ENCODE measurements at regions not wholly inside any gene's neighbourhood (a gene's known extent, or its start where the extent isn't known, plus 50 kb on each side); places are given as distances from the start of the nearest gene placed in this dataset.

GRCh38 chr3:40660554-40660953 is 135.8 kb downstream of the ZNF621 start:
- TF ChIP-seq POLR2AphosphoS5 (IDR thresholded peaks at IDR 0.05; ENCODE audit: low read depth, low read length) (no peak), FOXP2 (optimal IDR thresholded peaks at IDR 0.05; ENCODE audit: borderline replicate concordance, extremely low read depth, extremely low read length, insufficient read depth) (no peak), SIN3A (IDR thresholded peaks at IDR 0.05; ENCODE audit: borderline replicate concordance, insufficient read depth, low read length) (no peak), REST (IDR thresholded peaks at IDR 0.05; ENCODE audit: insufficient read depth in 1 of 2, low read depth in 2 of 2, low read length in 2 of 2) (no peak), TAF1 (IDR thresholded peaks at IDR 0.05; ENCODE audit: borderline replicate concordance, insufficient read depth, low read length) (no peak)

GRCh38 chr3:40661284-40661683 is 136.5 kb downstream of the ZNF621 start:
- TF ChIP-seq TAF1 (IDR thresholded peaks at IDR 0.05; ENCODE audit: borderline replicate concordance, insufficient read depth, low read length) (no peak), POLR2AphosphoS5 (IDR thresholded peaks at IDR 0.05; ENCODE audit: low read depth, low read length) (no peak), REST (IDR thresholded peaks at IDR 0.05; ENCODE audit: insufficient read depth in 1 of 2, low read depth in 2 of 2, low read length in 2 of 2) (no peak), SIN3A (IDR thresholded peaks at IDR 0.05; ENCODE audit: borderline replicate concordance, insufficient read depth, low read length) (no peak), FOXP2 (optimal IDR thresholded peaks at IDR 0.05; ENCODE audit: borderline replicate concordance, extremely low read depth, extremely low read length, insufficient read depth) (no peak)

GRCh38 chr3:40663280-40663679 is 138.5 kb downstream of the ZNF621 start:
- TF ChIP-seq TAF1 (IDR thresholded peaks at IDR 0.05; ENCODE audit: borderline replicate concordance, insufficient read depth, low read length) (no peak), FOXP2 (optimal IDR thresholded peaks at IDR 0.05; ENCODE audit: borderline replicate concordance, extremely low read depth, extremely low read length, insufficient read depth) (no peak), POLR2AphosphoS5 (IDR thresholded peaks at IDR 0.05; ENCODE audit: low read depth, low read length) (no peak), REST (IDR thresholded peaks at IDR 0.05; ENCODE audit: insufficient read depth in 1 of 2, low read depth in 2 of 2, low read length in 2 of 2) (no peak), SIN3A (IDR thresholded peaks at IDR 0.05; ENCODE audit: borderline replicate concordance, insufficient read depth, low read length) (no peak)

- TF ChIP-seq FOXP2 (optimal IDR thresholded peaks at IDR 0.05; ENCODE audit: borderline replicate concordance, extremely low read depth, extremely low read length, insufficient read depth) (no peak), REST (IDR thresholded peaks at IDR 0.05; ENCODE audit: insufficient read depth in 1 of 2, low read depth in 2 of 2, low read length in 2 of 2) (no peak), TAF1 (IDR thresholded peaks at IDR 0.05; ENCODE audit: borderline replicate concordance, insufficient read depth, low read length) (no peak), SIN3A (IDR thresholded peaks at IDR 0.05; ENCODE audit: borderline replicate concordance, insufficient read depth, low read length) (no peak), POLR2AphosphoS5 (IDR thresholded peaks at IDR 0.05; ENCODE audit: low read depth, low read length) (no peak)
Measured at GRCh38 chr3:40669176-40669575, 144.4 kb downstream of the ZNF621 start.

GRCh38 chr3:40672861-40673260 is 148.1 kb downstream of the ZNF621 start:
- TF ChIP-seq FOXP2 (optimal IDR thresholded peaks at IDR 0.05; ENCODE audit: borderline replicate concordance, extremely low read depth, extremely low read length, insufficient read depth) (no peak), TAF1 (IDR thresholded peaks at IDR 0.05; ENCODE audit: borderline replicate concordance, insufficient read depth, low read length) (no peak), POLR2AphosphoS5 (IDR thresholded peaks at IDR 0.05; ENCODE audit: low read depth, low read length) (no peak)

Data from PFSK-1 (cell line).